ENCODE measurements at regions not wholly inside any gene's neighbourhood (a gene's known extent, or its start where the extent isn't known, plus 50 kb on each side); places are given as distances from the start of the nearest gene placed in this dataset.
"Not testable (repeated sequence)": the region's sequence is repeated elsewhere in the genome, so short reads cannot be mapped to it uniquely, and the experiment has no call there.

DNA sequence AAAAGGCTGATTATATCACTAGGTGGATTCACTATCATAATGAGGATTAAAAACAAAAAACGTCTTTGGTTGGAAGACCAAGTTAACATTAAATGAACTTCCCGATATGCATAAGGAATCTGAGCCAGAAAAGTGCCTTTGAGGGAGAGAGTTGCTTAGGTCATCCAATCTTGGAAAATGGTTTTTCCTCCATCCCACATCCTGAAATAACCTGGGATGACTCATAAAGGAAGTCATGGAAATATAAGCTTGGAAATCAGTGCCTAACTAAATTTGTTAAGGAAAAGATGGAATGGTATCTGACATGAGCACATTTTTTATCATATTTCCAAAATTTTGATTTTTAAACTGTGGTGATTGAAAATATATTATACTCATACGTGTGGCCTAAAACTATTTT, 66.0 kb downstream of the KBTBD8 start:
- Mint-ChIP-seq H3K36me3 (ENCODE audit: unreplicated experiment) (peaks cover 3% of the 10 kb centered on the region), H3K4me1 (ENCODE audit: low read depth, unreplicated experiment) (no peaks in the 10 kb centered on the region), H3K4me3 (ENCODE audit: unreplicated experiment) (no peak overlapping the region), H3K27me3 (ENCODE audit: unreplicated experiment) (peaks cover 2% of the 10 kb centered on the region), H3K9me3 (ENCODE audit: unreplicated experiment) (no peaks in the 10 kb centered on the region), H3K27ac (ENCODE audit: unreplicated experiment) (no peak overlapping the region)
- TF ChIP-seq CTCF (IDR thresholded peaks at IDR 0.05; ENCODE audit: partially characterized antibody, unreplicated experiment): no peak
- DNase-seq: no peak

- TF ChIP-seq CTCF (IDR thresholded peaks at IDR 0.05; ENCODE audit: partially characterized antibody, unreplicated experiment): no peak
- H3K4me1 Mint-ChIP-seq (ENCODE audit: low read depth, unreplicated experiment): no peaks in the 10 kb centered on the region
- H3K27me3 Mint-ChIP-seq (ENCODE audit: unreplicated experiment): peaks cover 2% of the 10 kb centered on the region
- H3K4me3 Mint-ChIP-seq (ENCODE audit: unreplicated experiment): no peak overlapping the region
- no peak overlapping the region for H3K27ac Mint-ChIP-seq (ENCODE audit: unreplicated experiment)
- no peaks in the 10 kb centered on the region for H3K9me3 Mint-ChIP-seq (ENCODE audit: unreplicated experiment)
- DNase-seq: no peak
- no peaks in the 10 kb centered on the region for H3K36me3 Mint-ChIP-seq (ENCODE audit: unreplicated experiment)
Observed at GRCh38 chr3:67067251-67067650, 69.1 kb downstream of the KBTBD8 start.

DNA sequence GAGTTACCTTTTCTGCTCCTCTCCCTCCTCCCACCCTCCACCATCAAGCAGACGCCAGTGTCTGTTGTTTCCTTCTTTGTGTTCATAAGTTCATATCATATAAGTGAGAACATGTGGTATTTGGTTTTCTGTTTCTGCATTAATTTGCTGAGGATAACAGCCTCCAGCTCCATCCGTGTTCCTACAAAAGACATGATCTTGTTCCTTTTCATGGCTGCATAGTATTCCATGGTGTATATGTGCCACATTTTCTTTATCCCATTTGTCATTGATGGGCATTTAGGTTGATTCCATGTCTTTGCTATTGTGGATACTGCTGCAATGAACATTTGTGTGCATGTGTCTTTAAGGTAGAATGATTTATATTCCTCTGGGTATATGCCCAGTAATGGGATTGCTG, 74.5 kb downstream of the KBTBD8 start:
- not testable (repeated sequence) for H3K4me1 Mint-ChIP-seq (ENCODE audit: low read depth, unreplicated experiment)

DNA sequence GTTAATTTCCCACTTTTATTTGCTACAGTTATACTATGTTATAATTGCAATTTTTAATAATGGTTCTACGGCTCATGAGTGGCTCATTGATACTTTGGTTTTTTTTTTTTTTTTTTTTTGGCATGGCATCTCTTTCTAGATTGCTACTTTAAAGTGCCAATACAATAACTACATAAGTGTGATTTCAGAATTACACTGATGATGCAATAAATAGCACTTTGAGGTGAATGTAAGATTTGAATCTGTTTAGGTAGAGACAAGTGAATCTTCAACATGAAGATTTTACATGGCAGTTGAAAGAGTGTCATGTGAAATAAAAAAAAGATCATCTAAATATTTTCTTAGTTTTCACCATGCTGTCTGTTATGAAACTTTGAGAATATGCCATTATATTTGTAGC, 75.7 kb downstream of the KBTBD8 start:
- peaks cover 3% of the 10 kb centered on the region for H3K27me3 Mint-ChIP-seq (ENCODE audit: unreplicated experiment)

More for the DNA sequence above, 74.5 kb downstream of the KBTBD8 start:
- H3K9me3 Mint-ChIP-seq (ENCODE audit: unreplicated experiment); H3K36me3 Mint-ChIP-seq (ENCODE audit: unreplicated experiment); H3K4me3 Mint-ChIP-seq (ENCODE audit: unreplicated experiment); H3K27me3 Mint-ChIP-seq (ENCODE audit: unreplicated experiment); DNase-seq; H3K27ac Mint-ChIP-seq (ENCODE audit: unreplicated experiment): not testable (repeated sequence)

GRCh38 chr3:67075295-67075694, 77.2 kb downstream of the KBTBD8 start:
- Mint-ChIP-seq H3K36me3 (ENCODE audit: unreplicated experiment) (no peaks in the 10 kb centered on the region), H3K4me3 (ENCODE audit: unreplicated experiment) (no peak overlapping the region), H3K27me3 (ENCODE audit: unreplicated experiment) (peaks cover 3% of the 10 kb centered on the region), H3K9me3 (ENCODE audit: unreplicated experiment) (no peaks in the 10 kb centered on the region), H3K27ac (ENCODE audit: unreplicated experiment) (no peak overlapping the region), H3K4me1 (ENCODE audit: low read depth, unreplicated experiment) (peaks cover 7% of the 10 kb centered on the region)
- no peak for DNase-seq
- no peak for TF ChIP-seq CTCF (IDR thresholded peaks at IDR 0.05; ENCODE audit: partially characterized antibody, unreplicated experiment)

More for the DNA sequence above, 75.7 kb downstream of the KBTBD8 start:
- no peak for TF ChIP-seq CTCF (IDR thresholded peaks at IDR 0.05; ENCODE audit: partially characterized antibody, unreplicated experiment)
- Mint-ChIP-seq H3K4me1 (ENCODE audit: low read depth, unreplicated experiment) (peaks cover 7% of the 10 kb centered on the region), H3K27ac (ENCODE audit: unreplicated experiment) (no peak overlapping the region), H3K9me3 (ENCODE audit: unreplicated experiment) (no peaks in the 10 kb centered on the region), H3K4me3 (ENCODE audit: unreplicated experiment) (no peak overlapping the region), H3K36me3 (ENCODE audit: unreplicated experiment) (no peaks in the 10 kb centered on the region)
- no peak for DNase-seq

DNA sequence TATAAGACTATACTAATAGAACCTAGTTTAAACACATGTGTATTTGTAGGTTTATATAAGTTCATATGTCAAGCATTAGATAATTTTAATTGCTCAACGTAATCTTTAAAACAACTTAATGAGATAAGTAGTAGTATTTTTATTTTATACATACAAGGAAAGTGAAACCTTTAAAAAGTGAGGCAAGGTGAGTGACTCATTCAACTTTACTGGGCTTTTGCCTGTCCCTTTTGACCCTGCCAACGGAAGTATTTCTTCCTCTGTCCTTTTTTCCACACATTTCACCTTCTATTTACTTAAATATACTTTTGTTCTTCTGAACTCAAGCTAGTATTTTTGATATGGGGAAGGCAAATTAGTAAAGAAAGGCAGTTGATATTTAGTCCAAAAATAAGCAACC, 78.5 kb downstream of the KBTBD8 start:
- Mint-ChIP-seq H3K4me3 (ENCODE audit: unreplicated experiment) (no peak overlapping the region), H3K36me3 (ENCODE audit: unreplicated experiment) (no peaks in the 10 kb centered on the region), H3K9me3 (ENCODE audit: unreplicated experiment) (no peaks in the 10 kb centered on the region), H3K27me3 (ENCODE audit: unreplicated experiment) (peaks cover 3% of the 10 kb centered on the region), H3K27ac (ENCODE audit: unreplicated experiment) (no peak overlapping the region), H3K4me1 (ENCODE audit: low read depth, unreplicated experiment) (peaks cover 7% of the 10 kb centered on the region)
- no peak for TF ChIP-seq CTCF (IDR thresholded peaks at IDR 0.05; ENCODE audit: partially characterized antibody, unreplicated experiment)
- no peak for DNase-seq

All from glutamatergic neuron (in vitro differentiated cells).